Uterus (tissue), 2 donors: ENCODE measurements at regions not wholly inside any gene's neighbourhood (a gene's known extent, or its start where the extent isn't known, plus 50 kb on each side); places are given as distances from the start of the nearest gene placed in this dataset.

Source experiments
- POLR2A ChIP-seq, 2 donors: fragments of 450-650 bp; IDR thresholded peaks; one replicate each; pipeline ENCODE4 v1.6.1; 2016; ENCODE audit warnings: antibody characterized with exemption in 2 of 2, mild to moderate bottlenecking in 1 of 2, moderate library complexity in 1 of 2
- TF ChIP-seq, protein P1 (sequence below), 4 experiments: fragments of 200-600 bp in 2 of 4; fragments of 450-650 bp in 2 of 4; sonication (generic) in 2 of 4; IDR thresholded peaks; one replicate each; pipeline ENCODE4 v1.5.1; 2016 to 2019; ENCODE audit warnings: antibody characterized with exemption in 4 of 4, mild to moderate bottlenecking in 2 of 4, moderate library complexity in 1 of 4

DNA sequence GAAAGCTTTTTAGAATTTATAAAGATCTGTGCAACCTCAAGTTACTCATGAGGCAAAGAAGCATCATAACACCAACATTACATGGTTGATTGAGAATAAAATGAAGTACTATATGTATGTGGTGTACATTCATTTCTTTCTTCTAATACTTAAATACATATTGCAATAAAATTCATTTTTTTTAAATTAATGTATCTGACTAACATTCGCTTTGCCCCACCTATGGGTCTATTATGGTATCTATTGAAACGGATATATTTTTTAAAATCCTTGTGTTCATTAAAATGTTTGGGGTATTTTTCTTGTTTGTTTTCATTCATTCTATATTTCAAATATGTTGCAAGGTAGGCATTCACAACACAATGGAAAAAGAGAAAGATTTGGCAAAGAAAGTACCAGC lies 237.5 kb downstream of the DSEL start:
- TF ChIP-seq, protein P1, sequence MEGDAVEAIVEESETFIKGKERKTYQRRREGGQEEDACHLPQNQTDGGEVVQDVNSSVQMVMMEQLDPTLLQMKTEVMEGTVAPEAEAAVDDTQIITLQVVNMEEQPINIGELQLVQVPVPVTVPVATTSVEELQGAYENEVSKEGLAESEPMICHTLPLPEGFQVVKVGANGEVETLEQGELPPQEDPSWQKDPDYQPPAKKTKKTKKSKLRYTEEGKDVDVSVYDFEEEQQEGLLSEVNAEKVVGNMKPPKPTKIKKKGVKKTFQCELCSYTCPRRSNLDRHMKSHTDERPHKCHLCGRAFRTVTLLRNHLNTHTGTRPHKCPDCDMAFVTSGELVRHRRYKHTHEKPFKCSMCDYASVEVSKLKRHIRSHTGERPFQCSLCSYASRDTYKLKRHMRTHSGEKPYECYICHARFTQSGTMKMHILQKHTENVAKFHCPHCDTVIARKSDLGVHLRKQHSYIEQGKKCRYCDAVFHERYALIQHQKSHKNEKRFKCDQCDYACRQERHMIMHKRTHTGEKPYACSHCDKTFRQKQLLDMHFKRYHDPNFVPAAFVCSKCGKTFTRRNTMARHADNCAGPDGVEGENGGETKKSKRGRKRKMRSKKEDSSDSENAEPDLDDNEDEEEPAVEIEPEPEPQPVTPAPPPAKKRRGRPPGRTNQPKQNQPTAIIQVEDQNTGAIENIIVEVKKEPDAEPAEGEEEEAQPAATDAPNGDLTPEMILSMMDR (IDR thresholded peaks at IDR 0.05): no peak
- no peak for TF ChIP-seq POLR2A (IDR thresholded peaks at IDR 0.05)
